WTC11 (cell line): ENCODE measurements at regions not wholly inside any gene's neighbourhood (a gene's known extent, or its start where the extent isn't known, plus 50 kb on each side); places are given as distances from the start of the nearest gene placed in this dataset.

Experiments
- ATAC-seq: fragments of 200-7000 bp; cut with Tn5 transposase; 2 replicates; pipeline ENCODE4 v1.10.0; 2021; ENCODE audit warnings: mild to moderate bottlenecking, moderate library complexity
- CTCF ChIA-PET: fragments of 300-600 bp; sonication (Branson Sonifier 250); formaldehyde crosslinking; loops from one replicate; lab custom pipeline; 2021; ENCODE audit warnings: antibody characterized with exemption; lab: Charles Lee
- POLR2A ChIA-PET: fragments of 350-600 bp; sonication (Branson Sonifier 250); formaldehyde crosslinking; loops from one replicate; lab custom pipeline; 2021; ENCODE audit warnings: antibody characterized with exemption; lab: Charles Lee
- DNase-seq: peaks from one replicate; pipeline ENCODE4 v3.0.0; 2021; ENCODE audit warnings: low spot score
- H3K27ac Mint-ChIP-seq: 2 replicates; pipeline ENCODE4 v1.8.0; 2021; ENCODE audit warnings: mixed read lengths
- H3K27me3 Mint-ChIP-seq: 2 replicates; pipeline ENCODE4 v1.8.0; 2021; ENCODE audit warnings: low read depth, mild to moderate bottlenecking, moderate library complexity, mixed read lengths
- H3K36me3 Mint-ChIP-seq: 2 replicates; pipeline ENCODE4 v1.8.0; 2021; ENCODE audit warnings: mixed read lengths
- H3K4me1 Mint-ChIP-seq: 2 replicates; pipeline ENCODE4 v1.8.0; 2022; ENCODE audit warnings: mixed read lengths
- H3K4me3 Mint-ChIP-seq: 2 replicates; pipeline ENCODE4 v1.8.0; 2021; ENCODE audit warnings: mild to moderate bottlenecking, moderate library complexity, mixed read lengths
- H3K9me3 Mint-ChIP-seq: 2 replicates; pipeline ENCODE4 v1.8.0; 2021; ENCODE audit warnings: mixed read lengths
- ESRRA ChIP-seq: sonication (generic); formaldehyde crosslinking; IDR thresholded peaks from 2 replicates; pipeline ENCODE4 v1.8.1; 2022; ENCODE audit warnings: mild to moderate bottlenecking, missing genetic modification reagents, borderline replicate concordance
- ETV6 ChIP-seq: sonication (generic); formaldehyde crosslinking; IDR thresholded peaks from 2 replicates; pipeline ENCODE4 v1.8.1; 2022; ENCODE audit warnings: mild to moderate bottlenecking, missing genetic modification reagents
- FOXJ3 ChIP-seq: sonication (generic); formaldehyde crosslinking; IDR thresholded peaks from 2 replicates; pipeline ENCODE4 v1.9.0; 2021; ENCODE audit warnings: missing genetic modification reagents, mild to moderate bottlenecking, borderline replicate concordance
- GTF2I ChIP-seq: fragments of 250-450 bp; sonication (Bioruptor Pico); conservative IDR thresholded peaks from 2 replicates; pipeline ENCODE4 v1.4.0; 2021; ENCODE audit warnings: mild to moderate bottlenecking
- KAT7 ChIP-seq: sonication (generic); formaldehyde crosslinking; IDR thresholded peaks from 2 replicates; pipeline ENCODE4 v1.8.1; 2023; ENCODE audit warnings: missing genetic modification reagents, mild to moderate bottlenecking, borderline replicate concordance
- MYBL2 ChIP-seq: sonication (generic); formaldehyde crosslinking; IDR thresholded peaks from 2 replicates; pipeline ENCODE4 v1.8.1; 2023; ENCODE audit warnings: mild to moderate bottlenecking, moderate library complexity, missing genetic modification reagents
- NFE2L1 ChIP-seq: sonication (generic); formaldehyde crosslinking; IDR thresholded peaks from 2 replicates; pipeline ENCODE4 v1.8.1; 2023; ENCODE audit warnings: missing genetic modification reagents
- NR1H2 ChIP-seq: sonication (generic); formaldehyde crosslinking; IDR thresholded peaks from 2 replicates; pipeline ENCODE4 v1.9.0; 2021; ENCODE audit warnings: mild to moderate bottlenecking, moderate library complexity, missing genetic modification reagents
- PRRX2 ChIP-seq: fragments of 250-450 bp; sonication (Bioruptor Pico); IDR thresholded peaks from 2 replicates; pipeline ENCODE4 v1.8.0; 2021; ENCODE audit warnings: mild to moderate bottlenecking
- SP1 ChIP-seq: sonication (generic); formaldehyde crosslinking; conservative IDR thresholded peaks from 2 replicates; pipeline ENCODE4 v1.8.1; 2022; ENCODE audit warnings: missing genetic modification reagents
- TCF7 ChIP-seq: sonication (generic); formaldehyde crosslinking; IDR thresholded peaks from 2 replicates; pipeline ENCODE4 v1.8.0; 2022; ENCODE audit warnings: mild to moderate bottlenecking, low read depth, missing genetic modification reagents, moderate library complexity
- TEAD1 ChIP-seq: sonication (generic); formaldehyde crosslinking; IDR thresholded peaks from 2 replicates; pipeline ENCODE4 v1.8.0; 2022; ENCODE audit warnings: mild to moderate bottlenecking, missing genetic modification reagents
- ZNF232 ChIP-seq: sonication (generic); formaldehyde crosslinking; IDR thresholded peaks from 2 replicates; pipeline ENCODE4 v1.8.0; 2022; ENCODE audit warnings: mild to moderate bottlenecking, missing genetic modification reagents
- ZNF423 ChIP-seq: fragments of 250-450 bp; sonication (Bioruptor Pico); IDR thresholded peaks from 2 replicates; pipeline ENCODE4 v2.1.2; 2022; ENCODE audit warnings: mild to moderate bottlenecking, moderate library complexity
- TF ChIP-seq, protein P1 (sequence below): sonication (generic); formaldehyde crosslinking; IDR thresholded peaks from 2 replicates; pipeline ENCODE4 v1.8.1; 2023; ENCODE audit warnings: mild to moderate bottlenecking, missing genetic modification reagents
- TF ChIP-seq, protein P2 (sequence below): fragments of 250-450 bp; sonication (Bioruptor Pico); IDR thresholded peaks from 2 replicates; pipeline ENCODE4 v1.9.0; 2021; ENCODE audit warnings: moderate library complexity, mild to moderate bottlenecking, inconsistent platforms, borderline replicate concordance
- TF ChIP-seq, protein P3 (sequence below): sonication (generic); formaldehyde crosslinking; IDR thresholded peaks from 2 replicates; pipeline ENCODE4 v1.8.0; 2023; ENCODE audit warnings: mild to moderate bottlenecking, missing genetic modification reagents
- TF ChIP-seq, protein P4 (sequence below): sonication (generic); formaldehyde crosslinking; IDR thresholded peaks from 2 replicates; pipeline ENCODE4 v1.8.0; 2022; ENCODE audit warnings: mild to moderate bottlenecking, missing genetic modification reagents
- TF ChIP-seq, protein P5 (sequence below): sonication (generic); formaldehyde crosslinking; IDR thresholded peaks from 2 replicates; pipeline ENCODE4 v1.8.1; 2023; ENCODE audit warnings: mild to moderate bottlenecking, missing genetic modification reagents, moderate library complexity
- TF ChIP-seq, protein P6 (sequence below): sonication (generic); formaldehyde crosslinking; IDR thresholded peaks from 2 replicates; pipeline ENCODE4 v1.8.1; 2022; ENCODE audit warnings: mild to moderate bottlenecking, missing genetic modification reagents, moderate library complexity, borderline replicate concordance

DNA sequence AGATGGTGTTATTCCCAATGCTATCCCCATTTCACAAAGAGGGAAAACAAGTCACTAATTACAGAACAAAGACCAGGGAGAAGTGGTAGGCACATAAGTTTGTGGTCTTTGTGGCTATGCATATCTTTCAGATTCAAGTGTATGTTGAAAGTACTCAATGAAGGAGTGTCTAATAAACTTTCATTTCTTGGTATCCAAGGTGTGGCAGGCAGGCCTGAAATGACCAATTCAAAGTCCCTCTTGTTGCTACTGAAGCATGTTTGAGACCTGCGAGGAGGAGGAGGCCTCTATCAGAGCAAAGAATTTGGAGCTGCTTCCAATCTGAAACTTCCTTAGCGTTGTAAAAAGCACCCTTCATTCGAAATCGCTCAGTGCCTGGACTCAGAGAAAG, 60.9 kb upstream of the KLF7 start (continued):
- no peak for TF ChIP-seq ZNF232 (CRISPR knock-in tag)
- TF ChIP-seq, protein P1, sequence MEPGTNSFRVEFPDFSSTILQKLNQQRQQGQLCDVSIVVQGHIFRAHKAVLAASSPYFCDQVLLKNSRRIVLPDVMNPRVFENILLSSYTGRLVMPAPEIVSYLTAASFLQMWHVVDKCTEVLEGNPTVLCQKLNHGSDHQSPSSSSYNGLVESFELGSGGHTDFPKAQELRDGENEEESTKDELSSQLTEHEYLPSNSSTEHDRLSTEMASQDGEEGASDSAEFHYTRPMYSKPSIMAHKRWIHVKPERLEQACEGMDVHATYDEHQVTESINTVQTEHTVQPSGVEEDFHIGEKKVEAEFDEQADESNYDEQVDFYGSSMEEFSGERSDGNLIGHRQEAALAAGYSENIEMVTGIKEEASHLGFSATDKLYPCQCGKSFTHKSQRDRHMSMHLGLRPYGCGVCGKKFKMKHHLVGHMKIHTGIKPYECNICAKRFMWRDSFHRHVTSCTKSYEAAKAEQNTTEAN (CRISPR knock-in tag) = no peak

DNA sequence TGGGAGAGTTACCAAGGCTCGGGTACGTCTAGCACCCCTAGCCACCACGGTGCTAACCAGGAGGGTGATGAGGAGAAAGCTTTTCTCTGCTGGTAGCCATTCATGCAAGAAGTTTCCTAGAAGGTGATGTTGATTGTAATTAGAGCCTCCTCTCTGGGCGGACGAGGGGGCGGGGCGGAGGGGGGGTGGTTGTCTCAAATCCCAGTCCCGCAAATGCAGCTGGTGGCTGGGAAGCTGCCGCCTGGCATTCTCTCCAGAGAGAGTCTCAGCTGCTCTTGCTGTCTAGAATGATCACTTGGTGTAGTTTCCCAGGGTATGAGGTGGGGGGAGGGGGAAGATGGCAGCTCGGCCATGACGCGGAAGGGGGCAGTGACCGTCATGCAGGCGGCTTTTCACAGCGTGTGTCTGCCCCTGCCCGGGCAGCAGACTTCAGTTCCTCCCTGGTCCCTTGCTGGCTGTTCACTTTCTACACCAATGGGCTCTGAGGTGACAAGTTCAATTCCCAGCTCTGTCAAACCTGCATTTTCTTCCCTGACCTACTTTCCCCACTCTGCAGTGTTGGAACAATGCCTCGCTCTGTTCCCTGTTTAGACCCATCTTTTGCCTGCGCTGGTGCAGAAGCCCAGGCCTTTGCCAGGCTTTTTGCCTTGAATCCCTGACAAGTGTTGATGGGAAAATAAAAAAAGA, 61.5 kb upstream of the KLF7 start:
- Mint-ChIP-seq H3K27me3 (peaks cover 22% of the 10 kb centered on the region), H3K36me3 (no peaks in the 10 kb centered on the region), H3K9me3 (peaks cover 3% of the 10 kb centered on the region; the same call in 1 of the 2 replicates), H3K4me3 (peak overlapping the region; percentile 58), H3K27ac (peak overlapping the region; percentile 94)
- ChIA-PET CTCF (interaction anchor here (0.6 to 1.9 kb wide), 7 partner anchors 18 to 426 kb away, joined by 3 to 11 read pairs (median 4); no protein-coding TSS in a partner anchor), POLR2A (interaction anchor here (0.7 to 2.5 kb wide), 5 partner anchors 18 to 129 kb away, joined by 3 to 17 read pairs (median 4); partner anchors contain the start of gene KLF7)
- DNase-seq = peak; percentile 71
- 0 out of 2 replicates have a peak, but pooled peaks have one; percentile 37 for TF ChIP-seq TEAD1 (CRISPR knock-in tag)
- TF ChIP-seq ZNF423 (CRISPR knock-in tag) = no peak
- TF ChIP-seq SP1 = 0 out of 2 replicates have a peak, but pooled peaks have one; percentile 58
- TF ChIP-seq ETV6 (CRISPR knock-in tag) = peak; percentile 77; the same call in 1 of the 2 replicates
- no peak for TF ChIP-seq TCF7
- TF ChIP-seq, all 79 proteins: peak for 3
- peak; percentile 75 for ATAC-seq
- H3K4me1 Mint-ChIP-seq = peaks cover 77% of the 10 kb centered on the region

DNA sequence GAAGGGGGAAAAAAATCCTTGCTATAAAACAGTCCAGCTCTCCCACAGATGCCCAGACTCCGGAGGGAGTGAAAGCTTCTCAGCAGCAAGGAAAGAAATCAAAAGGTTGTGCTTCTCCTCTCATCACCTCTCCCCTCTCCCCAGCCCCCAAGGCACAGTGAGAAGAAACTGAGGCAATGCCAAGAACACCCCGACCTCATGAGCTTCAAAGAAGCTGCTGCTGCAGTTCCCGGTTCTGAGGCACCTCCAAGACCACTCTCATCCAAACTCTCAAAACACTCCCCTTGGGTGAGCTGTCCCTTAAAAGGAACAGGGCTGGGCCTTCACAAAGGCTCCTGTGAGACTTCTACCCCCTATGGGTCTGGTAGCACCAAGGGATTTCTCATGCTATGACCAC, 62.0 kb upstream of the KLF7 start:
- no peaks in the 10 kb centered on the region for H3K36me3 Mint-ChIP-seq
- ChIA-PET POLR2A (interaction anchor here (1.1 to 2.5 kb wide), 2 partner anchors 17 to 61 kb away, joined by 3 to 17 read pairs; partner anchors contain the start of gene KLF7), CTCF (interaction anchor here (0.6 to 1.9 kb wide), 5 partner anchors 18 to 245 kb away, joined by 3 to 11 read pairs (median 5); no protein-coding TSS in a partner anchor)
- H3K27me3 Mint-ChIP-seq = peaks cover 22% of the 10 kb centered on the region
- TF ChIP-seq GTF2I (CRISPR knock-in tag) = no peak
- TF ChIP-seq, protein P2, sequence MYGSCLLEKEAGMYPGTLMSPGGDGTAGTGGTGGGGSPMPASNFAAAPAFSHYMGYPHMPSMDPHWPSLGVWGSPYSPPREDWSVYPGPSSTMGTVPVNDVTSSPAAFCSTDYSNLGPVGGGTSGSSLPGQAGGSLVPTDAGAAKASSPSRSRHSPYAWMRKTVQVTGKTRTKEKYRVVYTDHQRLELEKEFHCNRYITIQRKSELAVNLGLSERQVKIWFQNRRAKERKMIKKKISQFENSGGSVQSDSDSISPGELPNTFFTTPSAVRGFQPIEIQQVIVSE (CRISPR knock-in tag) = no peak
- TF ChIP-seq ZNF423 (CRISPR knock-in tag) = no peak
- TF ChIP-seq MYBL2 (CRISPR knock-in tag) = no peak
- TF ChIP-seq, protein P3, sequence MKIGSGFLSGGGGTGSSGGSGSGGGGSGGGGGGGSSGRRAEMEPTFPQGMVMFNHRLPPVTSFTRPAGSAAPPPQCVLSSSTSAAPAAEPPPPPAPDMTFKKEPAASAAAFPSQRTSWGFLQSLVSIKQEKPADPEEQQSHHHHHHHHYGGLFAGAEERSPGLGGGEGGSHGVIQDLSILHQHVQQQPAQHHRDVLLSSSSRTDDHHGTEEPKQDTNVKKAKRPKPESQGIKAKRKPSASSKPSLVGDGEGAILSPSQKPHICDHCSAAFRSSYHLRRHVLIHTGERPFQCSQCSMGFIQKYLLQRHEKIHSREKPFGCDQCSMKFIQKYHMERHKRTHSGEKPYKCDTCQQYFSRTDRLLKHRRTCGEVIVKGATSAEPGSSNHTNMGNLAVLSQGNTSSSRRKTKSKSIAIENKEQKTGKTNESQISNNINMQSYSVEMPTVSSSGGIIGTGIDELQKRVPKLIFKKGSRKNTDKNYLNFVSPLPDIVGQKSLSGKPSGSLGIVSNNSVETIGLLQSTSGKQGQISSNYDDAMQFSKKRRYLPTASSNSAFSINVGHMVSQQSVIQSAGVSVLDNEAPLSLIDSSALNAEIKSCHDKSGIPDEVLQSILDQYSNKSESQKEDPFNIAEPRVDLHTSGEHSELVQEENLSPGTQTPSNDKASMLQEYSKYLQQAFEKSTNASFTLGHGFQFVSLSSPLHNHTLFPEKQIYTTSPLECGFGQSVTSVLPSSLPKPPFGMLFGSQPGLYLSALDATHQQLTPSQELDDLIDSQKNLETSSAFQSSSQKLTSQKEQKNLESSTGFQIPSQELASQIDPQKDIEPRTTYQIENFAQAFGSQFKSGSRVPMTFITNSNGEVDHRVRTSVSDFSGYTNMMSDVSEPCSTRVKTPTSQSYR (CRISPR knock-in tag) = no peak
- TF ChIP-seq NR1H2 (CRISPR knock-in tag) = no peak
- TF ChIP-seq, protein P4, sequence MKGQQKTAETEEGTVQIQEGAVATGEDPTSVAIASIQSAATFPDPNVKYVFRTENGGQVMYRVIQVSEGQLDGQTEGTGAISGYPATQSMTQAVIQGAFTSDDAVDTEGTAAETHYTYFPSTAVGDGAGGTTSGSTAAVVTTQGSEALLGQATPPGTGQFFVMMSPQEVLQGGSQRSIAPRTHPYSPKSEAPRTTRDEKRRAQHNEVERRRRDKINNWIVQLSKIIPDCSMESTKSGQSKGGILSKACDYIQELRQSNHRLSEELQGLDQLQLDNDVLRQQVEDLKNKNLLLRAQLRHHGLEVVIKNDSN (CRISPR knock-in tag) = no peak
- no peak for TF ChIP-seq ESRRA
- TF ChIP-seq NFE2L1 (CRISPR knock-in tag) = no peak
- TF ChIP-seq, protein P5, sequence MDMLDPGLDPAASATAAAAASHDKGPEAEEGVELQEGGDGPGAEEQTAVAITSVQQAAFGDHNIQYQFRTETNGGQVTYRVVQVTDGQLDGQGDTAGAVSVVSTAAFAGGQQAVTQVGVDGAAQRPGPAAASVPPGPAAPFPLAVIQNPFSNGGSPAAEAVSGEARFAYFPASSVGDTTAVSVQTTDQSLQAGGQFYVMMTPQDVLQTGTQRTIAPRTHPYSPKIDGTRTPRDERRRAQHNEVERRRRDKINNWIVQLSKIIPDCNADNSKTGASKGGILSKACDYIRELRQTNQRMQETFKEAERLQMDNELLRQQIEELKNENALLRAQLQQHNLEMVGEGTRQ (CRISPR knock-in tag) = no peak
- no peak for TF ChIP-seq KAT7
- no peak for TF ChIP-seq FOXJ3 (CRISPR knock-in tag)
- TF ChIP-seq, protein P6, sequence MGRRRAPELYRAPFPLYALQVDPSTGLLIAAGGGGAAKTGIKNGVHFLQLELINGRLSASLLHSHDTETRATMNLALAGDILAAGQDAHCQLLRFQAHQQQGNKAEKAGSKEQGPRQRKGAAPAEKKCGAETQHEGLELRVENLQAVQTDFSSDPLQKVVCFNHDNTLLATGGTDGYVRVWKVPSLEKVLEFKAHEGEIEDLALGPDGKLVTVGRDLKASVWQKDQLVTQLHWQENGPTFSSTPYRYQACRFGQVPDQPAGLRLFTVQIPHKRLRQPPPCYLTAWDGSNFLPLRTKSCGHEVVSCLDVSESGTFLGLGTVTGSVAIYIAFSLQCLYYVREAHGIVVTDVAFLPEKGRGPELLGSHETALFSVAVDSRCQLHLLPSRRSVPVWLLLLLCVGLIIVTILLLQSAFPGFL = no peak
- no peak for TF ChIP-seq PRRX2 (CRISPR knock-in tag)
- H3K27ac Mint-ChIP-seq = peak overlapping the region; percentile 76; the same call in 1 of the 2 replicates
- peak overlapping the region; percentile 58 for H3K4me3 Mint-ChIP-seq
- H3K4me1 Mint-ChIP-seq = peaks cover 71% of the 10 kb centered on the region
- peaks cover 3% of the 10 kb centered on the region; the same call in 1 of the 2 replicates for H3K9me3 Mint-ChIP-seq
- DNase-seq = no peak
- ATAC-seq = no peak
